ENCODE measurements at regions not wholly inside any gene's neighbourhood (a gene's known extent, or its start where the extent isn't known, plus 50 kb on each side); places are given as distances from the start of the nearest gene placed in this dataset.

DNA sequence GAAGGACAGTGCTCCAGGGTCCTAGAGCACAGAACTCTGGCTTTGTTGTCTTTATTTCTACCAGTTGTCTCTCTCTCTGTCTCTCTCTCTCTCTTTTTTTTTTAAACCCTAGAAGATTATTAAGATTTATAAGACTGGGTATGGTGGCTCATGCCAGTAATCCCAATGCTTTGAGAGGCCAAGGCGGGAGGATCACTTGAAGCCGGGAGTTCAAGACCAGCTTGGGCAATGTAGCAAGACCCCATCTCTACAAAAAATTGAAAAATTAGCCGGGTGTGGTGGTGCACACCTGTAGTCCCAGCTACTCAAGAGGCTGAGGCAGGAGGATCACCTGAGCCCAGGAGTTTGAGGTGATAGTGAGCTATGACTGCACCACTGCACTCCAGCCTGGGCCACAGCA, 65.0 kb upstream of the ABL1 start:
- 63% methylated on average over 3 of the region's 3 CpGs for WGBS
- peaks cover 10% of the 10 kb centered on the region for H3K4me1 ChIP-seq (ENCODE audit: control insufficient read depth, insufficient read depth, low read length)
- ATAC-seq, result no peak
- H3K4me3 ChIP-seq (ENCODE audit: low read length), result no peak overlapping the region
- H3K27me3 ChIP-seq (ENCODE audit: control insufficient read depth, insufficient read depth), result no peaks in the 10 kb centered on the region
- H3K9me3 ChIP-seq (ENCODE audit: control insufficient read depth, low read length), result no peaks in the 10 kb centered on the region
- no peak for DNase-seq
- H3K27ac ChIP-seq (ENCODE audit: low read length), result no peak overlapping the region
- intact Hi-C loops (cut with DNase I), result loop anchor here (5.0 to 10.0 kb wide), 3 partner anchors 85 to 95 kb away; no protein-coding TSS in a partner anchor

DNA sequence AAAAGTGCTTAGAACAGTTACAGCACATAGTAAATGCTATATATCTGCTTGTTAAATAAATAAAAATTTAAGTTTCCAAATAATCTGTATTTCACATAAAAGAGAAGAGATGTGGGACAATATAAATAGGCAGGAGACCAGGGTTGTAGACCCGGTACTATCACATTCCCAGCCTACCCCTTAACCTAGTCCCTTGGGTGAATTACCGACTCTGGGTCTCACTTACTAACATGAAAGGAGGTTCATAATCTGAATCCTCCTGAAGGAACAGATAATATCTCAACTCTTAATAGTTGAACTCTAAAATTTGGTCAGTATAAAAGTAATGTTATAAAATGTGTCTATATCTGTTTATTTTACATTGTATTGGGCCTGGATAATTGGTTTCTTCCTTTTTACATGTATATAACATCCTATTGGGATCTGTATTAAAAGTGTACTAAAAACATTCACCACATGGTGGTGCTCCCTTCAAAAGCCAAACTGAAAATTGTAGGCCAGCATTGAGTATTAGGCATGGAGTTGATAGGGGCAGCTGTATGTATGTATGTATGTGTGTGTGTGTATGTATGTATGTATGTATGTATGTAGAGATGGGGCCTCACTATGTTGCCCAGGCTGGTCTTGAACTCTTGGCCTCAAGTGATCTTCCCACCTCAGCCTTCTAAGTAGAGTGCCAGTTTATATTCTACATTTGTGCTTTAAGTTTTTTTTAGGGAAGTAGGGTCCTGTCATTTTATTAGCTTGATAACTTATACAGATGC, 64.2 kb upstream of the ABL1 start:
- WGBS, result 55% methylated on average over 2 of the region's 2 CpGs
- intact Hi-C loops (cut with DNase I), result loop anchor here (5.0 to 10.0 kb wide), 3 partner anchors 84 to 94 kb away; no protein-coding TSS in a partner anchor
- Histone ChIP-seq H3K27me3 (ENCODE audit: control insufficient read depth, insufficient read depth) (no peaks in the 10 kb centered on the region), H3K9me3 (ENCODE audit: control insufficient read depth, low read length) (no peaks in the 10 kb centered on the region), H3K27ac (ENCODE audit: low read length) (no peak overlapping the region), H3K4me3 (ENCODE audit: low read length) (no peak overlapping the region), H3K4me1 (ENCODE audit: control insufficient read depth, insufficient read depth, low read length) (peaks cover 7% of the 10 kb centered on the region)
- no peak for DNase-seq
- peak; percentile 56 to 72 for ATAC-seq

- intact Hi-C loops (cut with DNase I), result loop anchor here (5.0 to 10.0 kb wide), 3 partner anchors 83 to 93 kb away; no protein-coding TSS in a partner anchor
- 86% methylated on average over 3 of the region's 3 CpGs for WGBS
- Histone ChIP-seq H3K9me3 (ENCODE audit: control insufficient read depth, low read length) (no peaks in the 10 kb centered on the region), H3K27me3 (ENCODE audit: control insufficient read depth, insufficient read depth) (no peaks in the 10 kb centered on the region), H3K4me1 (ENCODE audit: control insufficient read depth, insufficient read depth, low read length) (no peaks in the 10 kb centered on the region), H3K27ac (ENCODE audit: low read length) (no peak overlapping the region), H3K4me3 (ENCODE audit: low read length) (no peak overlapping the region)
- DNase-seq (no peak), ATAC-seq (no peak)
These were observed 62.9 kb upstream of the ABL1 start for GRCh38 chr9:130772185-130772584.

DNA sequence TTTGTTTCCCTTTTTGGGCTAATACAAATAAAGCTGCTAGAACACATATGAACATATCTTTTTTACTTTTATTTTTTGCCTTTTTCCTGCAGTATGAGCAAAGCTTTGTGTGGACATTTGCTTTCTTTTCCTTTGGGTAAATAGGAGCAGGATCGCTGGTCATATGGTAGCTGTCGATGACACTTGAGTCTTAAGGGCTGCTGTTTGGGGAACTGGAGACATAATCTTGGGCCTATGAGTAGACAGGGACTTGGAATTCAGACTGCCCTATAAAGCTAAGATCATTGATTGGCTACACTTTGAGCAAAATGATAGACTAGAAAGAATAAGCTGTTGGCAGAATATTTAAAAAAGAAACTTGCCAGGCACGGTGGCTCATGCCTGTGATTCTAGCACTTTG, 60.9 kb upstream of the ABL1 start:
- WGBS, result 69% methylated on average over 3 of the region's 3 CpGs
- ATAC-seq (no peak), DNase-seq (no peak)
- intact Hi-C loops (cut with DNase I), result loop anchor here (5.0 to 10.0 kb wide), 3 partner anchors 81 to 91 kb away; no protein-coding TSS in a partner anchor
- no peaks in the 10 kb centered on the region for H3K27me3 ChIP-seq (ENCODE audit: control insufficient read depth, insufficient read depth)
- H3K27ac ChIP-seq (ENCODE audit: low read length), result no peak overlapping the region
- H3K9me3 ChIP-seq (ENCODE audit: control insufficient read depth, low read length), result no peaks in the 10 kb centered on the region
- no peaks in the 10 kb centered on the region for H3K4me1 ChIP-seq (ENCODE audit: control insufficient read depth, insufficient read depth, low read length)
- H3K4me3 ChIP-seq (ENCODE audit: low read length), result no peak overlapping the region

DNA sequence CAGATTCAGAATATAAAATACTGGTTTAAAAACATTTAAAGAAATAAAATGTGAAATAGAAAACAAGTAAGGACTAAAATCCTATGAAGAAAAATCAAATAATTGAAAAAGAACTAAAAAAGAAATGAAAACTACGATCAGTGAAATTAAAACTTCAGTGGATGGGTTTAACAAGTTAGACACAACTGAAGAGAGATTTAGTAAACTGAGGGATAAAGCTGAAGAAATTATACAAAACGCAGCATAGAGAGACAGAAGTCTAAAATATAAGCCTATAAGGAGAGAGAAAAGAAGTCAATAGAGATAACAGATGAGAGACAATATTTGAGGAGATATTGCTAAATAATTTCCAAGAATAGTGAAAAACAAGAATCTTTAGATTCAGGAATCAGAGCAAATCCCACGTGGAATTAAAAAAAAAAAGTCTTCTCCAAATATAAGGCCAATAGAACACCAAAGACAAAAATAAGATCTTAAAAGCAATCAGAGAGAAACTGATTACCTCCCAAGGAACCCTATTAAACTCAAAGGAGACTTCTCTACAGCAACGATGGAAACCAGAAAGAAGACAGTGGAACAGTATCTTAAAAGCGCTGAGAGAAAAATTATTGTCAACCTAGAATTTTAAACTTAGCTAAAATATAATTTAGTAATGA, 59.6 kb upstream of the ABL1 start:
- Histone ChIP-seq H3K4me3 (ENCODE audit: low read length) (no peak overlapping the region), H3K4me1 (ENCODE audit: control insufficient read depth, insufficient read depth, low read length) (no peaks in the 10 kb centered on the region), H3K9me3 (ENCODE audit: control insufficient read depth, low read length) (no peaks in the 10 kb centered on the region), H3K27me3 (ENCODE audit: control insufficient read depth, insufficient read depth) (no peaks in the 10 kb centered on the region), H3K27ac (ENCODE audit: low read length) (no peak overlapping the region)
- intact Hi-C loops (cut with DNase I), result loop anchor here in 3 of 4 donors (5.0 to 10.0 kb wide), 3 partner anchors 67 to 89 kb away; no protein-coding TSS in a partner anchor
- no peak for DNase-seq
- 93% methylated on average over 5 of the region's 5 CpGs for WGBS
- ATAC-seq, result no peak

DNA sequence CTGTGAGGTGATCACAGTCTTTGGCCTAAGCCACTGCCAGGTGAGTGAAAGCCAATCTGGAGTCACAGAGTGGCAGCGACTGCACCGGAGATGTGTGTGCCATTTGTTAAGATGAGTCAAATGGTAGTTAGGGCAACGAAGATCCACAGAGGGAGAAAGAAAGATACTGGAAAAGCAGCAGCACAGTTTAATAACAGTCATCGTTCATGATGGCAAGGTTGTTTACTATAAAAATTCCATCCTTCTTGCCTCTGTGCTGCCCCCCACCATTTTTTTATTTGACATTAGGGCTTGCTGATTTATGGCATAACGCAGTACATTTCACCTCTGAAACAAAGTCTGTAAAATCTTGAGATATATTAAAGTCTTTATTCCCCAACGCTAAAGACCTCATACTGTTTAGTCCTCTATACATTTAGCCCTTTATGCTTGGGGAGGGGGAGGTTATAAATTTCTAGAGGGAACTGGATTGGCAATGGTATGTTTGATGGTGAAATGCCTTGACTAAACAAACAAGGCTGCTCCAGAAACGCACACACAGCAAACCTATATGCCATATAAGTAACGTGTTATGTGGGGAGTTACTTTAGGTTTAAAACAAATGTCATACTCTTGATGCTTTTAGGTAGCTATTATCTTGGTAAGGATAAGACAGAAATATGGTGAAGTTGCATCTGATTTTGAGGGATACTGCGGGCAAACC, 55.8 kb upstream of the ABL1 start:
- no peak overlapping the region for H3K27ac ChIP-seq (ENCODE audit: low read length)
- WGBS, result 82% methylated on average over 9 of the region's 9 CpGs
- no peaks in the 10 kb centered on the region for H3K27me3 ChIP-seq (ENCODE audit: control insufficient read depth, insufficient read depth)
- peaks cover 3% of the 10 kb centered on the region for H3K4me1 ChIP-seq (ENCODE audit: control insufficient read depth, insufficient read depth, low read length)
- DNase-seq (no peak), ATAC-seq (no peak)
- H3K4me3 ChIP-seq (ENCODE audit: low read length), result no peak overlapping the region
- intact Hi-C loops (cut with DNase I), result loop anchor here in 3 of 4 donors (5.0 to 10.0 kb wide), 3 partner anchors 63 to 85 kb away; no protein-coding TSS in a partner anchor
- H3K9me3 ChIP-seq (ENCODE audit: control insufficient read depth, low read length), result no peaks in the 10 kb centered on the region

GRCh38 chr9:130780415-130780814, 54.6 kb upstream of the ABL1 start:
- Histone ChIP-seq H3K27me3 (ENCODE audit: control insufficient read depth, insufficient read depth) (no peaks in the 10 kb centered on the region), H3K27ac (ENCODE audit: low read length) (peak overlapping the region; percentile 89), H3K9me3 (ENCODE audit: control insufficient read depth, low read length) (no peaks in the 10 kb centered on the region), H3K4me1 (ENCODE audit: control insufficient read depth, insufficient read depth, low read length) (peaks cover 7% of the 10 kb centered on the region), H3K4me3 (ENCODE audit: low read length) (peak overlapping the region; percentile 47)
- WGBS, result 50% methylated on average over 4 of the region's 4 CpGs
- intact Hi-C loops (cut with DNase I), result loop anchor here in 1 of 4 donors (5.0 kb wide), 1 partner anchor 52 kb away; no protein-coding TSS in a partner anchor
- DNase-seq (no peak), ATAC-seq (peak; percentile 33 to 47)

DNA sequence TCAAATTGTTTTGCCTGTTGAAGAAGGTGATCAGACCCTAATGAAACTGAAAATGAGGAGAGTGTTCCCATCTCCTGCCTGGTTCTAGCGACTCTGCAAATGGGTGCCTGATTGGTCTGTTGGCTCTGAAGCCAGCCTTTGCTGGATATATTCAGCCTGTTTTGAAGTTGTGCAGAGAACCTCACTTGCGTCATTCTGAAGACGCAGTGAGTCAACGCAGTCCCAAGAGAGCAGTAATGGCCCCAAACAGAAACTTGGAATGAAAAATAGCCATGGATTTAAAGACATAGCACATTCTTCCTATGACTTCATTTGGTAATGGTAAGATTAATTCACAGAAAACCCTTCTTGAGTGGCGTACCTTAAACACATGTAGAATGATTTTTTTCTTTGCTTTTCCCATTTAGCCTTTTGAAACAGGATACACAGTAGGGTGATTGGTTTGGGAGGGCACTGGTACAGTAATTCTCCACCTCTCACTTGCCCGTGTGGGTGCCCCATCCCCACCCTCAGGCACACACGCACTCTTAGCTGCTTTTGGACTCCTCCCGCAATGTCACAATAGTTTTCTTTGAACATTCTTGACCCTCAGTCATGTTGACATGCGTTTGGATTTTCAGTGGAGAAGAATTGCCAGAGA, 54.1 kb upstream of the ABL1 start:
- ATAC-seq (peak; percentile 93), DNase-seq (peak; percentile 73 to 83 (median 74))
- H3K4me3 ChIP-seq (ENCODE audit: low read length), result no peak overlapping the region
- H3K27me3 ChIP-seq (ENCODE audit: control insufficient read depth, insufficient read depth), result no peaks in the 10 kb centered on the region
- WGBS, result 43% methylated on average over 9 of the region's 9 CpGs
- no peaks in the 10 kb centered on the region for H3K9me3 ChIP-seq (ENCODE audit: control insufficient read depth, low read length)
- intact Hi-C loops (cut with DNase I), result loop anchor here in 1 of 4 donors (5.0 kb wide), 1 partner anchor 51 kb away; no protein-coding TSS in a partner anchor
- H3K4me1 ChIP-seq (ENCODE audit: control insufficient read depth, insufficient read depth, low read length), result peaks cover 9% of the 10 kb centered on the region
- H3K27ac ChIP-seq (ENCODE audit: low read length), result peak overlapping the region; percentile 86

DNA sequence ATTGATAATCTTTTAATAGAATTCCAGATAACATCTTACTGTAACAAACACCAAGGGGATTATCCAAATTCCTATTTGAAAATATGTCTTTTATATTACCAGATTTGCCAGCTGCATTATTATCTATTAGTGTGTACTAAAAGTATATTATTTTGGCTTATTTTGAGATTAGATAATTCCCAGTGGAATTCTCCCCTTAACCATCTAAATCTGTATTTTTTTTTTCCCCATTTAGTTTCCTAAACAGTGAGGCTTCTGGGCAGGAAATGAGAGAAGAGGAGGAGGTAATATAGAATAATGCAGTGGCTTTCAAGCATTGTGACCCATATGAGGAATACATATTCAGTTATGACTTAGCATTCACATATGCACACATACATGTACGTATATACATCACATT, 53.5 kb upstream of the ABL1 start:
- WGBS, result 71% methylated on average over 1 of the region's 1 CpG
- no peaks in the 10 kb centered on the region for H3K9me3 ChIP-seq (ENCODE audit: control insufficient read depth, low read length)
- no peak overlapping the region for H3K27ac ChIP-seq (ENCODE audit: low read length)
- no peaks in the 10 kb centered on the region for H3K27me3 ChIP-seq (ENCODE audit: control insufficient read depth, insufficient read depth)
- DNase-seq (no peak), ATAC-seq (no peak)
- intact Hi-C loops (cut with DNase I), result loop anchor here in 1 of 4 donors (5.0 kb wide), 1 partner anchor 51 kb away; no protein-coding TSS in a partner anchor
- no peak overlapping the region for H3K4me3 ChIP-seq (ENCODE audit: low read length)
- H3K4me1 ChIP-seq (ENCODE audit: control insufficient read depth, insufficient read depth, low read length), result peaks cover 14% of the 10 kb centered on the region

DNA sequence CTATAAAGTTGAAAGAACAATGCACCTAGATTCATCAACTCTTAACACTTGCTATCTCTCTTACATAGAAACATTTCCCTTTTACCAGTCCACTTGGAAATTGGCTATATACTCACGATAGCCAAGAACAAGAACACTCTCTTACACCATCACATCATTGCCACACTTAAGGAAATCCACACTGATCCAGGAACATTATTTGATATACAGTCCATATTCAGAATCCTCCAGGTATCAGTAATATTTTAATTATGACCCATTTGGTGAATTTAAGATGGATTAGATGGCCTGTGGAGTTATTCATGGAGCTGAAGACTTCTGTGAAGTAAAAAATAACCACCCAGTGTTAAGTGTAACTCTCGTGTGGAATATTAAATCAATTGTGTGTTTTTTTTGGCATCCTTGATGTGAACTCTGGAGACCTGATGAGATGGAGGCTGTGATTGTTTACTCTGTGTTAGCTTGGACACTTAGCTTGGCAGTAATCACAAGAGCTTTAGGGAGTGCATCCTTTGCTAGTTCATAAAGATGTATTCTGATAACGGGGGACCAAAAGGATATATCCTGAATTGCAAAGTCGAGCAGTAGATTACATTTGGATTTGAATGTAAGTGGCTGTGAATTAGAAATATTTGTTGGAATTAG, 52.0 kb upstream of the ABL1 start:
- Histone ChIP-seq H3K27ac (ENCODE audit: low read length) (peak overlapping the region; percentile 24), H3K27me3 (ENCODE audit: control insufficient read depth, insufficient read depth) (no peaks in the 10 kb centered on the region), H3K4me3 (ENCODE audit: low read length) (no peak overlapping the region), H3K4me1 (ENCODE audit: control insufficient read depth, insufficient read depth, low read length) (peaks cover 16% of the 10 kb centered on the region), H3K9me3 (ENCODE audit: control insufficient read depth, low read length) (no peaks in the 10 kb centered on the region)
- DNase-seq, result no peak
- intact Hi-C loops (cut with DNase I), result loop anchor here in 1 of 4 donors (5.0 kb wide), 1 partner anchor 49 kb away; no protein-coding TSS in a partner anchor
- WGBS, result 34% methylated on average over 4 of the region's 4 CpGs
- ATAC-seq, result no peak

Data from right cardiac atrium (tissue), 5 donors.